Neural cell (in vitro differentiated cells): ENCODE measurements at regions not wholly inside any gene's neighbourhood (a gene's known extent, or its start where the extent isn't known, plus 50 kb on each side); places are given as distances from the start of the nearest gene placed in this dataset.

Source experiments
- H2AFZ ChIP-seq: fragments of 200-600, 300-800 bp; sonication (generic), shearing (Covaris generic); 2 replicates; pipeline ENCODE4 v1.6.0; 2014; ENCODE audit warnings: low read depth, mild to moderate bottlenecking, antibody characterized with exemption, low read length, moderate library complexity
- H3F3A ChIP-seq: fragments of 200-600 bp; shearing (Covaris generic); 2 replicates; pipeline ENCODE4 v1.6.1; 2016; ENCODE audit warnings: mild to moderate bottlenecking, moderate library complexity, mixed read lengths, antibody characterized with exemption, low read length; ENCODE audit not compliant: insufficient read depth, poor library complexity, severe bottlenecking
- H3K27ac ChIP-seq: fragments of 200-600, 300-800 bp; sonication (generic), shearing (Covaris generic); 2 replicates; pipeline ENCODE4 v1.5.1; 2014; ENCODE audit warnings: mild to moderate bottlenecking, low read length, moderate library complexity
- H3K27me3 ChIP-seq: fragments of 300-800, 200-600 bp; sonication (generic), shearing (Covaris generic); 2 replicates; pipeline ENCODE4 v1.6.0; 2014; ENCODE audit warnings: mild to moderate bottlenecking, low read depth, low read length, moderate library complexity; ENCODE audit not compliant: insufficient read depth
- H3K36me3 ChIP-seq: fragments of 300-800, 200-600 bp; sonication (generic), shearing (Covaris generic); 2 replicates; pipeline ENCODE4 v1.5.1; 2014; ENCODE audit warnings: mild to moderate bottlenecking, antibody characterized with exemption, low read length, moderate library complexity; ENCODE audit not compliant: insufficient read depth
- H3K4me2 ChIP-seq: fragments of 300-800, 200-600 bp; sonication (generic), shearing (Covaris generic); 2 replicates; pipeline ENCODE4 v1.6.0; 2014; ENCODE audit warnings: mild to moderate bottlenecking, low read length
- H3K4me3 ChIP-seq: fragments of 300-800, 200-600 bp; sonication (generic), shearing (Covaris generic); 2 replicates; pipeline ENCODE4 v1.5.1; 2014; ENCODE audit warnings: mild to moderate bottlenecking, low read length, moderate library complexity
- H3K79me2 ChIP-seq: fragments of 200-600 bp; shearing (Covaris generic); replicated peaks from 2 replicates; pipeline ENCODE4 v1.6.0; 2014; ENCODE audit warnings: mild to moderate bottlenecking, low read length, moderate library complexity; ENCODE audit not compliant: insufficient read depth
- H3K9ac ChIP-seq: fragments of 300-800, 200-600 bp; sonication (generic), shearing (Covaris generic); 2 replicates; pipeline ENCODE4 v1.6.1; 2016; ENCODE audit warnings: mild to moderate bottlenecking, low read length, mixed read lengths
- H3K9me2 ChIP-seq: fragments of 200-600 bp; shearing (Covaris generic); 2 replicates; pipeline ENCODE4 v1.6.1; 2016; ENCODE audit warnings: mild to moderate bottlenecking, low read length, mixed read lengths; ENCODE audit not compliant: insufficient read depth
- H3K9me3 ChIP-seq: fragments of 200-600, 300-800 bp; sonication (generic), shearing (Covaris generic); 2 replicates; pipeline ENCODE4 v1.6.1; 2016; ENCODE audit warnings: mild to moderate bottlenecking, mixed run types, low read length, moderate library complexity, mixed read lengths
- H4K20me1 ChIP-seq: fragments of 200-600 bp; shearing (Covaris generic); 2 replicates; pipeline ENCODE4 v1.6.1; 2016; ENCODE audit warnings: mild to moderate bottlenecking, mixed run types; ENCODE audit not compliant: insufficient read depth
- CTCF ChIP-seq: fragments of 450-650 bp; IDR thresholded peaks from 2 replicates; pipeline ENCODE4 v1.5.1; 2014; ENCODE audit warnings: antibody characterized with exemption, mild to moderate bottlenecking, moderate library complexity; ENCODE audit not compliant: poor library complexity, severe bottlenecking
- EP300 ChIP-seq: fragments of 450-650 bp; conservative IDR thresholded peaks from 2 replicates; pipeline ENCODE4 v1.6.1; 2014; ENCODE audit warnings: antibody characterized with exemption, mild to moderate bottlenecking, moderate library complexity; ENCODE audit not compliant: poor library complexity, severe bottlenecking
- EZH2 ChIP-seq: fragments of 200-600, 300-800 bp; shearing (Covaris generic), sonication (generic); IDR thresholded peaks from 2 replicates; pipeline ENCODE4 v1.6.1; 2014; ENCODE audit warnings: antibody characterized with exemption, low read length, borderline replicate concordance, mild to moderate bottlenecking; ENCODE audit not compliant: insufficient read depth, poor library complexity, severe bottlenecking
- MXI1 ChIP-seq: fragments of 450-650 bp; conservative IDR thresholded peaks from 2 replicates; pipeline ENCODE4 v1.6.1; 2014; ENCODE audit warnings: antibody characterized with exemption, mild to moderate bottlenecking; ENCODE audit not compliant: poor library complexity, severe bottlenecking
- POLR2AphosphoS5 ChIP-seq: IDR thresholded peaks from 2 replicates; pipeline ENCODE4 v1.6.1; 2012
- RAD21 ChIP-seq: fragments of 450-650 bp; conservative IDR thresholded peaks from 2 replicates; pipeline ENCODE4 v1.6.1; 2014; ENCODE audit warnings: antibody characterized with exemption, mild to moderate bottlenecking, moderate library complexity
- REST ChIP-seq: IDR thresholded peaks from 2 replicates; pipeline ENCODE4 v1.6.1; 2012; ENCODE audit warnings: borderline replicate concordance
- SMC3 ChIP-seq: fragments of 450-650 bp; conservative IDR thresholded peaks from 2 replicates; pipeline ENCODE4 v1.6.1; 2014; ENCODE audit warnings: antibody characterized with exemption, mild to moderate bottlenecking, moderate library complexity; ENCODE audit not compliant: poor library complexity
- TAF1 ChIP-seq: IDR thresholded peaks from 2 replicates; pipeline ENCODE4 v1.6.1; 2012; ENCODE audit warnings: low read depth

- Histone ChIP-seq H3K4me2 (no peak overlapping the region), H3K9me3 (no peaks in the 10 kb centered on the region), H3K9me2 (no peaks in the 10 kb centered on the region), H3K36me3 (no peaks in the 10 kb centered on the region), H3K79me2 (no peaks in the 10 kb centered on the region), H3K27ac (no peak overlapping the region), H2AFZ (no peak overlapping the region), H3K4me3 (no peak overlapping the region), H4K20me1 (no peaks in the 10 kb centered on the region), H3K9ac (no peak overlapping the region), H3F3A (no peaks in the 10 kb centered on the region), H3K27me3 (no peaks in the 10 kb centered on the region)
- TF ChIP-seq EZH2 (no peak), MXI1 (no peak), REST (no peak), TAF1 (no peak), RAD21 (no peak), EP300 (no peak), CTCF (no peak), SMC3 (no peak), POLR2AphosphoS5 (no peak)
Observed at GRCh38 chr6:134535831-134536230, 217.9 kb upstream of the SGK1 start.

GRCh38 chr6:134534708-134535149 lies 216.8 kb upstream of the SGK1 start:
- Histone ChIP-seq H4K20me1 (no peaks in the 10 kb centered on the region), H2AFZ (no peak overlapping the region)

More at GRCh38 chr6:134534708-134535149, 216.8 kb upstream of the SGK1 start:
- Histone ChIP-seq H3K36me3 (no peaks in the 10 kb centered on the region), H3K9me3 (no peaks in the 10 kb centered on the region), H3K9me2 (no peaks in the 10 kb centered on the region), H3K4me2 (no peak overlapping the region), H3K27me3 (no peaks in the 10 kb centered on the region), H3K27ac (no peak overlapping the region), H3K9ac (no peak overlapping the region), H3K4me3 (no peak overlapping the region), H3K79me2 (no peaks in the 10 kb centered on the region), H3F3A (no peaks in the 10 kb centered on the region)
- no peak for TF ChIP-seq EP300
- no peak for TF ChIP-seq RAD21
- no peak for TF ChIP-seq CTCF
- no peak for TF ChIP-seq EZH2
